B cell (primary cell): ENCODE measurements at regions not wholly inside any gene's neighbourhood (a gene's known extent, or its start where the extent isn't known, plus 50 kb on each side); places are given as distances from the start of the nearest gene placed in this dataset.

Experiments used
- ATAC-seq: fragments of 200-7000 bp; cut with Tn5 transposase; one replicate; pipeline ENCODE4 v1.10.0; 2021; ENCODE audit warnings: low read depth, mild to moderate bottlenecking, moderate number of reproducible peaks, moderate library complexity
- CTCF ChIA-PET: fragments of 350-600 bp; sonication (Branson Sonifier 250); formaldehyde crosslinking; loops from one replicate; lab custom pipeline; 2021; ENCODE audit warnings: antibody characterized with exemption, inconsistent platforms; lab: Charles Lee
- POLR2A ChIA-PET: fragments of 350-600 bp; sonication (Branson Sonifier 250); formaldehyde crosslinking; loops from one replicate; lab custom pipeline; 2021; ENCODE audit warnings: antibody characterized with exemption; lab: Charles Lee
- DNase-seq: peaks from one replicate; pipeline ENCODE4 v3.0.0; 2013
- H2AFZ ChIP-seq: 2 replicates; pipeline ENCODE4 v1.6.1; 2012; ENCODE audit warnings: mild to moderate bottlenecking, low read depth, low read length; ENCODE audit not compliant: insufficient read depth, poor library complexity, severe bottlenecking
- H3K27ac ChIP-seq, 2 donors: 1 replicate in 1 of 2; 2 replicates in 1 of 2; pipeline ENCODE4 v1.5.1; 2012 to 2013; ENCODE audit warnings: low read length in 2 of 2, mild to moderate bottlenecking in 2 of 2, moderate library complexity in 1 of 2
- H3K27me3 ChIP-seq, 4 experiments: fragments of 200-600 bp in 1 of 4; sonication (generic) in 1 of 4; replicated peaks in 1 of 4; 1 replicate in 2 of 4; 2 replicates in 2 of 4; pipeline versions ENCODE4 v1.6.1 to v1.7.0; 2013 to 2016; ENCODE audit warnings: low read length in 3 of 4, mild to moderate bottlenecking in 2 of 4, mixed read lengths in 1 of 4, moderate library complexity in 1 of 4; ENCODE audit not compliant: insufficient read depth in 4 of 4, control insufficient read depth in 3 of 4; ENCODE audit errors: control extremely low read depth in 1 of 4
- H3K36me3 ChIP-seq, 2 experiments: replicated peaks in 1 of 2; 1 replicate in 1 of 2; 2 replicates in 1 of 2; pipeline versions ENCODE4 v1.6.1 to v1.7.1; 2013; ENCODE audit warnings: low read length in 1 of 2; ENCODE audit not compliant: insufficient read depth in 2 of 2, control insufficient read depth in 1 of 2; ENCODE audit errors: control extremely low read depth in 1 of 2, extremely low read depth in 1 of 2
- H3K4me1 ChIP-seq, 2 donors: fragments of 200-600 bp in 1 of 2; sonication (generic) in 1 of 2; 1 replicate in 1 of 2; 2 replicates in 1 of 2; pipeline versions ENCODE4 v1.5.1 to v1.6.1; 2013 to 2017; ENCODE audit warnings: low read length in 2 of 2; ENCODE audit not compliant: control insufficient read depth in 2 of 2, insufficient read depth in 2 of 2
- H3K4me2 ChIP-seq: replicated peaks from 2 replicates; pipeline ENCODE3; 2012; ENCODE audit warnings: mild to moderate bottlenecking, low read depth, low read length; ENCODE audit not compliant: poor library complexity, severe bottlenecking
- H3K4me3 ChIP-seq, 5 experiments: fragments of 200-600 bp in 1 of 5; sonication (generic) in 1 of 5; 1 replicate in 3 of 5; 2 replicates in 2 of 5; pipeline versions ENCODE4 v1.5.1 to v1.7.0; 2011 to 2016; ENCODE audit warnings: low read length in 4 of 5, mild to moderate bottlenecking in 4 of 5, low read depth in 2 of 5, control low read depth in 1 of 5, moderate library complexity in 1 of 5; ENCODE audit not compliant: insufficient read depth in 1 of 5; ENCODE audit errors: control extremely low read depth in 1 of 5, extremely low read depth in 1 of 5
- H3K79me2 ChIP-seq: fragments of 200-600 bp; sonication (generic); one replicate; pipeline ENCODE4 v1.6.0; 2016; ENCODE audit warnings: low read length; ENCODE audit not compliant: control insufficient read depth, insufficient read depth
- H3K9ac ChIP-seq: fragments of 200-600 bp; sonication (generic); 2 replicates; pipeline ENCODE4 v1.6.1; 2017; ENCODE audit warnings: mild to moderate bottlenecking, low read length, moderate library complexity
- H3K9me3 ChIP-seq, 3 donors: one replicate each; pipeline versions ENCODE4 v1.6.1 to v1.7.1; 2013; ENCODE audit warnings: low read length in 2 of 3; ENCODE audit not compliant: control insufficient read depth in 2 of 3, insufficient read depth in 1 of 3; ENCODE audit errors: control extremely low read depth in 1 of 3
- H4K20me1 ChIP-seq: 2 replicates; pipeline ENCODE4 v1.6.0; 2012; ENCODE audit warnings: mild to moderate bottlenecking, low read length; ENCODE audit not compliant: insufficient read depth, control insufficient read depth, poor library complexity, severe bottlenecking
- H3K27ac Mint-ChIP-seq: one replicate; pipeline ENCODE4 v1.8.0; 2021; ENCODE audit warnings: mixed read lengths
- H3K27me3 Mint-ChIP-seq: one replicate; pipeline ENCODE4 v1.8.0; 2021; ENCODE audit warnings: mixed read lengths
- H3K4me1 Mint-ChIP-seq: one replicate; pipeline ENCODE4 v1.8.0; 2021; ENCODE audit warnings: mixed read lengths
- H3K4me3 Mint-ChIP-seq: one replicate; pipeline ENCODE4 v1.8.0; 2021; ENCODE audit warnings: mixed read lengths
- H3K9me3 Mint-ChIP-seq: one replicate; pipeline ENCODE4 v1.8.0; 2022; ENCODE audit warnings: mixed read lengths; ENCODE audit not compliant: insufficient read depth
- CTCF ChIP-seq: fragments of 200-600 bp; IDR thresholded peaks from one replicate; pipeline ENCODE4 v1.8.0; 2022; ENCODE audit warnings: antibody characterized with exemption, mild to moderate bottlenecking
- EZH2 ChIP-seq: IDR thresholded peaks from 2 replicates; pipeline ENCODE4 v1.6.1; 2012; ENCODE audit warnings: borderline replicate concordance, low read depth, mild to moderate bottlenecking, moderate library complexity, low read length; ENCODE audit not compliant: insufficient read depth, poor library complexity, severe bottlenecking
- WGBS: methylation state at CpG from one replicate; pipeline ENCODE4 v1.1.5; 2013; ENCODE audit warnings: missing lambda C conversion rate; ENCODE audit not compliant: insufficient coverage; 5-methylcytosine and 5-hydroxymethylcytosine counted together
- intact Hi-C: fragments of 100-400 bp; cut with micrococcal nuclease; formaldehyde crosslinking; loops from one replicate; pipeline ENCODE4 v1.10.0; 2022

GRCh38 chr15:81758818-81759284 is 287.0 kb downstream of the MEX3B start:
- H3K9me3 Mint-ChIP-seq: no peaks in the 10 kb centered on the region
- H3K4me1 Mint-ChIP-seq: no peaks in the 10 kb centered on the region
- Histone ChIP-seq H3K4me2 (no peak overlapping the region), H4K20me1 (no peaks in the 10 kb centered on the region), H3K4me3 (no peak overlapping the region), H3K9me3 (no peaks in the 10 kb centered on the region), H3K36me3 (no peaks in the 10 kb centered on the region), H3K9ac (no peak overlapping the region), H2AFZ (no peak overlapping the region), H3K27me3 (no peaks in the 10 kb centered on the region), H3K27ac (no peak overlapping the region), H3K79me2 (no peaks in the 10 kb centered on the region), H3K4me1 (no peaks in the 10 kb centered on the region)
- ChIA-PET CTCF (no interaction called here), POLR2A (no interaction called here)
- DNase-seq (no peak), ATAC-seq (no peak)
- WGBS: no CpG with 5 or more reads among the region's 2 CpGs
- no peak overlapping the region for H3K27ac Mint-ChIP-seq
- intact Hi-C loops: no loop called here
- no peak for TF ChIP-seq CTCF
- TF ChIP-seq EZH2: no peak
- no peak overlapping the region for H3K4me3 Mint-ChIP-seq
- H3K27me3 Mint-ChIP-seq: no peaks in the 10 kb centered on the region

- H3K4me3 Mint-ChIP-seq: no peak overlapping the region
- H3K36me3 ChIP-seq: no peaks in the 10 kb centered on the region
- TF ChIP-seq EZH2 (no peak), CTCF (no peak)
- H4K20me1 ChIP-seq: no peaks in the 10 kb centered on the region
- no peak overlapping the region for H3K9ac ChIP-seq
- no peaks in the 10 kb centered on the region for H3K9me3 ChIP-seq
- peaks cover 6% of the 10 kb centered on the region for H3K27me3 Mint-ChIP-seq
- H3K9me3 Mint-ChIP-seq: no peaks in the 10 kb centered on the region
- ChIA-PET POLR2A (no interaction called here), CTCF (no interaction called here)
- H3K27me3 ChIP-seq: no peaks in the 10 kb centered on the region
- 83% methylated on average over 4 of the region's 4 CpGs for WGBS
- H3K4me1 ChIP-seq: no peaks in the 10 kb centered on the region
- H3K79me2 ChIP-seq: no peaks in the 10 kb centered on the region
- DNase-seq: no peak
- H3K27ac Mint-ChIP-seq: no peak overlapping the region
- intact Hi-C loops: no loop called here
- no peak overlapping the region for H3K4me2 ChIP-seq
- no peak overlapping the region for H3K27ac ChIP-seq
- no peak for ATAC-seq
- no peak overlapping the region for H3K4me3 ChIP-seq
- H2AFZ ChIP-seq: no peak overlapping the region
- H3K4me1 Mint-ChIP-seq: no peaks in the 10 kb centered on the region
Measured at GRCh38 chr15:81755626-81756025, 290.2 kb downstream of the MEX3B start.
